Ascending aorta (tissue), 2 donors: ENCODE measurements at regions not wholly inside any gene's neighbourhood (a gene's known extent, or its start where the extent isn't known, plus 50 kb on each side); places are given as distances from the start of the nearest gene placed in this dataset.

ENCODE experiments used
- DNase-seq, 2 donors: peaks; one replicate each; pipeline ENCODE4 v3.0.0-alpha.2; 2019; ENCODE audit warnings: low spot score in 2 of 2
- H3K27ac ChIP-seq, 2 donors: fragments of 200-600 bp; sonication (generic); one replicate each; pipeline ENCODE4 v1.5.1; 2016 to 2017; ENCODE audit warnings: mild to moderate bottlenecking in 1 of 2
- H3K27me3 ChIP-seq: fragments of 200-600 bp; sonication (generic); one replicate; pipeline ENCODE4 v1.5.1; 2017
- H3K36me3 ChIP-seq, 2 donors: fragments of 200-600 bp; sonication (generic); one replicate each; pipeline ENCODE4 v1.5.1; 2016
- H3K4me1 ChIP-seq, 2 donors: fragments of 200-600 bp; sonication (generic); one replicate each; pipeline ENCODE4 v1.5.1; 2016 to 2017; ENCODE audit warnings: mild to moderate bottlenecking in 1 of 2
- H3K4me3 ChIP-seq, 2 donors: fragments of 200-600 bp; sonication (generic); one replicate each; pipeline ENCODE4 v1.5.1; 2016 to 2017; ENCODE audit warnings: mild to moderate bottlenecking in 1 of 2
- H3K9me3 ChIP-seq, 2 donors: fragments of 200-600 bp; sonication (generic); one replicate each; pipeline ENCODE4 v1.5.1; 2016
- CTCF ChIP-seq, 3 experiments: fragments of 200-600 bp in 2 of 3; fragments of 450-650 bp in 1 of 3; sonication (generic) in 2 of 3; IDR thresholded peaks; one replicate each; pipeline ENCODE4 v1.5.1; 2016 to 2019; ENCODE audit warnings: antibody characterized with exemption in 3 of 3, mild to moderate bottlenecking in 1 of 3, moderate library complexity in 1 of 3
- intact Hi-C: fragments of 100-400 bp; cut with DNase I; formaldehyde crosslinking; loops from one replicate; pipeline ENCODE4 v1.15.1; 2023

- no peak for DNase-seq
- intact Hi-C loops, result no loop called here
- no peak overlapping the region for H3K4me3 ChIP-seq
- no peaks in the 10 kb centered on the region for H3K36me3 ChIP-seq
- no peak overlapping the region for H3K27ac ChIP-seq
- H3K4me1 ChIP-seq, result no peaks in the 10 kb centered on the region
- no peaks in the 10 kb centered on the region for H3K9me3 ChIP-seq
- H3K27me3 ChIP-seq, result no peaks in the 10 kb centered on the region
- TF ChIP-seq CTCF (IDR thresholded peaks at IDR 0.05), result no peak
These were observed 90.5 kb upstream of the ATXN1 start for GRCh38 chr6:16851758-16852157.

- Histone ChIP-seq H3K9me3 (no peaks in the 10 kb centered on the region), H3K27ac (no peak overlapping the region), H3K27me3 (no peaks in the 10 kb centered on the region), H3K4me1 (no peaks in the 10 kb centered on the region), H3K36me3 (no peaks in the 10 kb centered on the region), H3K4me3 (no peak overlapping the region)
- intact Hi-C loops, result no loop called here
- TF ChIP-seq CTCF (IDR thresholded peaks at IDR 0.05), result no peak
- no peak for DNase-seq
These were observed 89.8 kb upstream of the ATXN1 start for GRCh38 chr6:16851044-16851540.

GRCh38 chr6:16850681-16851026 is 89.4 kb upstream of the ATXN1 start:
- Histone ChIP-seq H3K4me3 (no peak overlapping the region), H3K36me3 (no peaks in the 10 kb centered on the region), H3K27me3 (no peaks in the 10 kb centered on the region), H3K9me3 (no peaks in the 10 kb centered on the region), H3K27ac (no peak overlapping the region), H3K4me1 (no peaks in the 10 kb centered on the region)
- intact Hi-C loops, result no loop called here
- no peak for TF ChIP-seq CTCF (IDR thresholded peaks at IDR 0.05)
- DNase-seq, result no peak

GRCh38 chr6:16849988-16850680 is 88.9 kb upstream of the ATXN1 start:
- no peaks in the 10 kb centered on the region for H3K9me3 ChIP-seq
- TF ChIP-seq CTCF (IDR thresholded peaks at IDR 0.05), result no peak
- H3K4me1 ChIP-seq, result no peaks in the 10 kb centered on the region
- H3K36me3 ChIP-seq, result no peaks in the 10 kb centered on the region
- intact Hi-C loops, result no loop called here
- H3K27me3 ChIP-seq, result no peaks in the 10 kb centered on the region
- H3K4me3 ChIP-seq, result no peak overlapping the region
- no peak overlapping the region for H3K27ac ChIP-seq
- DNase-seq, result no peak

GRCh38 chr6:16849280-16849987 is 88.2 kb upstream of the ATXN1 start:
- Histone ChIP-seq H3K27me3 (no peaks in the 10 kb centered on the region), H3K36me3 (no peaks in the 10 kb centered on the region), H3K27ac (no peak overlapping the region), H3K9me3 (no peaks in the 10 kb centered on the region), H3K4me1 (no peaks in the 10 kb centered on the region), H3K4me3 (no peak overlapping the region)
- TF ChIP-seq CTCF (IDR thresholded peaks at IDR 0.05), result no peak
- DNase-seq, result no peak
- intact Hi-C loops, result no loop called here
